IMR-90 (cell line): ENCODE measurements at regions not wholly inside any gene's neighbourhood (a gene's known extent, or its start where the extent isn't known, plus 50 kb on each side); places are given as distances from the start of the nearest gene placed in this dataset.

Experiments used
- ATAC-seq: fragments of 200-7000 bp; cut with Tn5 transposase; 2 replicates; pipeline ENCODE4 v1.9.1; 2020; ENCODE audit warnings: low read depth, mild to moderate bottlenecking, moderate library complexity
- BruUV-seq: library from RNA; stranded (reverse); fragments of 400-500 nt; replicated peaks from 2 replicates; lab custom pipeline; 2021; lab: Mats Ljungman, UMichigan
- CTCF ChIA-PET: fragments of 300-600 bp; formaldehyde crosslinking; extraction: SDS; loops from one replicate; lab custom pipeline; 2021; ENCODE audit warnings: antibody characterized with exemption; lab: Yijun Ruan, JAX
- POLR2A ChIA-PET: fragments of 300-600 bp; sonication (Branson Sonifier 250); formaldehyde crosslinking; loops from one replicate; lab custom pipeline; 2022; ENCODE audit warnings: antibody characterized with exemption; ENCODE audit not compliant: unreplicated experiment; lab: Charles Lee
- DNase-seq: peaks from one replicate; pipeline ENCODE4 v3.0.0; 2013
- H2AFZ ChIP-seq: replicated peaks from 2 replicates; pipeline ENCODE3; 2013; ENCODE audit warnings: low read length, mild to moderate bottlenecking; ENCODE audit not compliant: poor library complexity
- H2AK5ac ChIP-seq: 2 replicates; pipeline ENCODE4 v1.6.1; 2013; ENCODE audit warnings: low read depth, low read length, inconsistent platforms
- H2AK9ac ChIP-seq: replicated peaks from 2 replicates; pipeline ENCODE3; 2013; ENCODE audit warnings: mild to moderate bottlenecking, low read depth, low read length, moderate library complexity; ENCODE audit not compliant: poor library complexity
- H2BK120ac ChIP-seq: 2 replicates; pipeline ENCODE4 v1.6.1; 2013; ENCODE audit warnings: low read depth, low read length, inconsistent platforms
- H2BK15ac ChIP-seq: 3 replicates; pipeline ENCODE4 v1.6.1; 2013; ENCODE audit warnings: low read depth, low read length, inconsistent platforms
- H2BK20ac ChIP-seq: 2 replicates; pipeline ENCODE4 v1.6.1; 2013; ENCODE audit warnings: low read depth, mild to moderate bottlenecking, inconsistent platforms, low read length, moderate library complexity
- H2BK5ac ChIP-seq: 2 replicates; pipeline ENCODE4 v1.6.1; 2013; ENCODE audit warnings: mild to moderate bottlenecking, low read depth, low read length, inconsistent platforms; ENCODE audit not compliant: poor library complexity, severe bottlenecking
- H3K14ac ChIP-seq: replicated peaks from 2 replicates; pipeline ENCODE4 v1.6.1; 2013; ENCODE audit warnings: low read depth, low read length, inconsistent platforms
- H3K18ac ChIP-seq: 2 replicates; pipeline ENCODE4 v1.6.1; 2013; ENCODE audit warnings: low read depth, low read length, control low read depth
- H3K23ac ChIP-seq: 2 replicates; pipeline ENCODE4 v1.6.1; 2013; ENCODE audit warnings: low read depth, low read length, inconsistent platforms
- H3K27ac ChIP-seq: 2 replicates; pipeline ENCODE4 v1.5.1; 2013; ENCODE audit warnings: mild to moderate bottlenecking, control low read depth, low read length; ENCODE audit not compliant: insufficient read depth
- H3K27me3 ChIP-seq: 2 replicates; pipeline ENCODE4 v1.6.1; 2013; ENCODE audit warnings: low read length; ENCODE audit not compliant: control insufficient read depth, insufficient read depth
- H3K36me3 ChIP-seq: 2 replicates; pipeline ENCODE4 v1.6.1; 2013; ENCODE audit warnings: low read length, mixed read lengths; ENCODE audit not compliant: control insufficient read depth, insufficient read depth
- H3K4ac ChIP-seq: 2 replicates; pipeline ENCODE4 v1.6.1; 2013; ENCODE audit warnings: low read depth, low read length, inconsistent platforms
- H3K4me1 ChIP-seq: 2 replicates; pipeline ENCODE4 v1.6.1; 2013; ENCODE audit warnings: low read length, mixed read lengths; ENCODE audit not compliant: control insufficient read depth, insufficient read depth
- H3K4me2 ChIP-seq: 2 replicates; pipeline ENCODE4 v1.6.1; 2013; ENCODE audit warnings: low read depth, mild to moderate bottlenecking, control low read depth, low read length, moderate library complexity
- H3K4me3 ChIP-seq: 2 replicates; pipeline ENCODE4 v1.5.1; 2013; ENCODE audit warnings: low read depth, mild to moderate bottlenecking, control low read depth, low read length, moderate library complexity; ENCODE audit not compliant: insufficient read depth
- H3K56ac ChIP-seq: 2 replicates; pipeline ENCODE4 v1.6.1; 2013; ENCODE audit warnings: low read length, inconsistent platforms; ENCODE audit not compliant: insufficient read depth; ENCODE audit errors: extremely low read depth
- H3K79me1 ChIP-seq, 2 experiments: 2 replicates each; pipeline ENCODE4 v1.6.1; 2013; ENCODE audit warnings: low read length in 2 of 2, inconsistent platforms in 1 of 2, low read depth in 1 of 2
- H3K9ac ChIP-seq: 2 replicates; pipeline ENCODE4 v1.6.1; 2013; ENCODE audit warnings: low read depth, low read length, control low read depth
- H3K9me1 ChIP-seq: 2 replicates; pipeline ENCODE4 v1.6.1; 2013; ENCODE audit warnings: low read length, inconsistent platforms; ENCODE audit not compliant: insufficient read depth
- H3K9me3 ChIP-seq: 2 replicates; pipeline ENCODE4 v1.6.1; 2013; ENCODE audit warnings: low read length; ENCODE audit not compliant: control insufficient read depth, insufficient read depth
- H4K20me1 ChIP-seq: 2 replicates; pipeline ENCODE4 v1.6.1; 2013; ENCODE audit warnings: low read length, inconsistent platforms; ENCODE audit not compliant: insufficient read depth
- H4K5ac ChIP-seq: 2 replicates; pipeline ENCODE4 v1.6.1; 2013; ENCODE audit warnings: mild to moderate bottlenecking, low read depth, low read length, control low read depth
- H4K8ac ChIP-seq, 2 experiments: 2 replicates each; pipeline ENCODE4 v1.6.1; 2013; ENCODE audit warnings: low read depth in 2 of 2, low read length in 2 of 2, control low read depth in 1 of 2, inconsistent platforms in 1 of 2
- H4K91ac ChIP-seq: 2 replicates; pipeline ENCODE4 v1.6.1; 2013; ENCODE audit warnings: low read depth, low read length, inconsistent platforms; ENCODE audit not compliant: insufficient read depth
- BHLHE40 ChIP-seq: fragments of 150-350 bp; IDR thresholded peaks from 2 replicates; pipeline ENCODE4 v1.6.1; 2016; ENCODE audit warnings: mild to moderate bottlenecking, low read depth, low read length
- CEBPB ChIP-seq: IDR thresholded peaks from 2 replicates; pipeline ENCODE4 v1.6.1; 2012; ENCODE audit warnings: low read depth, low read length, improper control_type of control experiment
- CHD1 ChIP-seq: IDR thresholded peaks from 2 replicates; pipeline ENCODE4 v1.6.1; 2012; ENCODE audit warnings: low read depth, low read length, improper control_type of control experiment
- CTCF ChIP-seq: conservative IDR thresholded peaks from 2 replicates; pipeline ENCODE4 v1.5.1; 2012; ENCODE audit warnings: mild to moderate bottlenecking, low read depth, low read length, improper control_type of control experiment
- ELK1 ChIP-seq: fragments of 150-350 bp; IDR thresholded peaks from 2 replicates; pipeline ENCODE4 v1.6.1; 2016; ENCODE audit warnings: low read depth, mild to moderate bottlenecking, low read length, moderate library complexity, borderline replicate concordance
- MAFK ChIP-seq: IDR thresholded peaks from 2 replicates; pipeline ENCODE4 v1.6.1; 2012; ENCODE audit warnings: low read depth, low read length, improper control_type of control experiment
- MAZ ChIP-seq: IDR thresholded peaks from 2 replicates; pipeline ENCODE4 v1.6.1; 2012; ENCODE audit warnings: low read depth, mild to moderate bottlenecking, low read length, improper control_type of control experiment, moderate library complexity, borderline replicate concordance
- MXI1 ChIP-seq: IDR thresholded peaks from 2 replicates; pipeline ENCODE4 v1.6.1; 2012; ENCODE audit warnings: low read depth, mild to moderate bottlenecking, low read length, moderate library complexity, borderline replicate concordance
- NFE2L2 ChIP-seq: fragments of 150-350 bp; IDR thresholded peaks from 2 replicates; pipeline ENCODE4 v1.6.1; 2016; ENCODE audit warnings: low read depth, mild to moderate bottlenecking, low read length
- RAD21 ChIP-seq: IDR thresholded peaks from 2 replicates; pipeline ENCODE4 v1.6.1; 2012; ENCODE audit warnings: low read length, improper control_type of control experiment
- RCOR1 ChIP-seq: IDR thresholded peaks from 2 replicates; pipeline ENCODE4 v1.6.1; 2012; ENCODE audit warnings: mild to moderate bottlenecking, low read length, improper control_type of control experiment; ENCODE audit not compliant: insufficient replicate concordance
- RFX5 ChIP-seq: IDR thresholded peaks from 2 replicates; pipeline ENCODE4 v1.8.0; 2012; ENCODE audit warnings: low read depth, mild to moderate bottlenecking, low read length, moderate library complexity
- SMC3 ChIP-seq: fragments of 150-350 bp; IDR thresholded peaks from 2 replicates; pipeline ENCODE4 v1.6.1; 2016; ENCODE audit warnings: low read depth, mild to moderate bottlenecking, antibody characterized with exemption, low read length, moderate library complexity
- USF2 ChIP-seq: fragments of 150-350 bp; IDR thresholded peaks from 2 replicates; pipeline ENCODE4 v1.6.1; 2017; ENCODE audit warnings: mild to moderate bottlenecking, antibody characterized with exemption, low read length, low read depth
- WGBS, 2 experiments: methylation state at CpG; one replicate each; pipeline versions ENCODE4 v1.1.5 to v1.1.7; 2013; ENCODE audit warnings: missing lambda C conversion rate in 2 of 2; ENCODE audit not compliant: insufficient read length in 1 of 2; ENCODE audit errors: extremely low coverage in 2 of 2; 5-methylcytosine and 5-hydroxymethylcytosine counted together
- dilution Hi-C: fragments of 300-500 bp; cut with HindIII; formaldehyde crosslinking; loops from one replicate; pipeline ENCODE4 v1.14.3; 2018; ENCODE audit warnings: low sequenced_read_pairs; ENCODE audit not compliant: unreplicated experiment
- in situ Hi-C: fragments of 300-500 bp; cut with MboI; formaldehyde crosslinking; loops from 3 replicates; pipeline ENCODE4 v1.14.3; 2019; ENCODE audit warnings: low sequenced_read_pairs, inconsistent platforms, mixed read lengths
- intact Hi-C: fragments of 100-400 bp; cut with micrococcal nuclease; formaldehyde crosslinking; loops from 2 replicates; pipeline ENCODE4 v1.10.0; 2022

GRCh38 chr17:69643686-69644085, 229.2 kb downstream of the MAP2K6 start:
- BruUV-seq: no TSS peak
- Histone ChIP-seq H2AK5ac (no peak overlapping the region), H3K14ac (no peak overlapping the region), H2AFZ (no peak overlapping the region), H2BK120ac (no peak overlapping the region), H3K9me1 (no peaks in the 10 kb centered on the region), H3K56ac (no peak overlapping the region), H2AK9ac (no peak overlapping the region), H3K4me1 (no peaks in the 10 kb centered on the region), H2BK5ac (no peak overlapping the region), H3K27me3 (no peaks in the 10 kb centered on the region), H2BK15ac (no peak overlapping the region), H3K9me3 (no peaks in the 10 kb centered on the region), H3K4ac (no peak overlapping the region), H3K36me3 (no peaks in the 10 kb centered on the region), H4K5ac (no peak overlapping the region), H4K8ac (no peak overlapping the region), H3K27ac (no peak overlapping the region), H3K79me1 (no peaks in the 10 kb centered on the region), H3K23ac (no peak overlapping the region), H2BK20ac (no peak overlapping the region), H3K18ac (no peak overlapping the region), H3K4me3 (no peak overlapping the region), H4K20me1 (no peaks in the 10 kb centered on the region), H4K91ac (no peak overlapping the region), H3K9ac (no peak overlapping the region), H3K4me2 (no peak overlapping the region)
- dilution Hi-C loops: no loop called here
- DNase-seq (no peak), ATAC-seq (no peak)
- in situ Hi-C loops: no loop called here
- CTCF ChIA-PET: interaction anchor here (0.7 kb wide), 1 partner anchor 104 kb away, joined by 3 read pairs; no protein-coding TSS in a partner anchor
- no peak for TF ChIP-seq RCOR1
- no peak for TF ChIP-seq CHD1
- TF ChIP-seq MXI1: no peak
- no peak for TF ChIP-seq ELK1
- TF ChIP-seq RFX5: no peak
- no peak for TF ChIP-seq RAD21
- TF ChIP-seq MAFK: no peak
- TF ChIP-seq CEBPB: no peak
- no peak for TF ChIP-seq MAZ
- TF ChIP-seq SMC3: no peak
- TF ChIP-seq CTCF: no peak
- no peak for TF ChIP-seq NFE2L2
- no peak for TF ChIP-seq BHLHE40
- no peak for TF ChIP-seq USF2
- no CpG with 5 or more reads among the region's 2 CpGs for WGBS, 2 experiments
- POLR2A ChIA-PET: no interaction called here
- intact Hi-C loops: no loop called here
